CD4-positive, alpha-beta T cell (primary cell): ENCODE measurements at regions not wholly inside any gene's neighbourhood (a gene's known extent, or its start where the extent isn't known, plus 50 kb on each side); places are given as distances from the start of the nearest gene placed in this dataset.

ENCODE experiments used
- ATAC-seq: fragments of 200-7000 bp; cut with Tn5 transposase; one replicate; pipeline ENCODE4 v1.10.0; 2022; ENCODE audit warnings: mild to moderate bottlenecking; ENCODE audit not compliant: poor library complexity
- CTCF ChIA-PET: fragments of 350-600 bp; sonication (Branson Sonifier 250); formaldehyde crosslinking; loops from one replicate; lab custom pipeline; 2021; ENCODE audit warnings: antibody characterized with exemption, inconsistent platforms; lab: Charles Lee
- POLR2A ChIA-PET: fragments of 350-600 bp; sonication (Branson Sonifier 250); formaldehyde crosslinking; loops from one replicate; lab custom pipeline; 2021; ENCODE audit warnings: antibody characterized with exemption, inconsistent platforms; lab: Charles Lee
- DNase-seq, 14 experiments: peaks; one replicate each; pipeline ENCODE4 v3.0.0-alpha.2; 2013 to 2020; ENCODE audit warnings: mixed read lengths in 2 of 14
- H3K27ac ChIP-seq, 2 donors: one replicate each; pipeline versions ENCODE4 v1.5.1 to v1.7.0; 2013; ENCODE audit warnings: low read length in 2 of 2, low read depth in 1 of 2, mild to moderate bottlenecking in 1 of 2
- H3K27me3 ChIP-seq, 2 experiments: 1 replicate in 1 of 2; 2 replicates in 1 of 2; pipeline versions ENCODE4 v1.6.1 to v1.7.0; 2013; ENCODE audit warnings: low read length in 2 of 2, control low read depth in 1 of 2, mild to moderate bottlenecking in 1 of 2, moderate library complexity in 1 of 2; ENCODE audit not compliant: insufficient read depth in 2 of 2, control insufficient read depth in 1 of 2
- H3K36me3 ChIP-seq: one replicate; pipeline ENCODE4 v1.6.1; 2013; ENCODE audit warnings: low read length, control low read depth; ENCODE audit not compliant: insufficient read depth
- H3K4me1 ChIP-seq: one replicate; pipeline ENCODE4 v1.6.1; 2013; ENCODE audit warnings: low read length, control low read depth; ENCODE audit not compliant: insufficient read depth
- H3K4me3 ChIP-seq: one replicate; pipeline ENCODE4 v1.5.1; 2013; ENCODE audit warnings: mild to moderate bottlenecking, low read length, moderate library complexity
- H3K9me3 ChIP-seq, 2 experiments: 1 replicate in 1 of 2; 2 replicates in 1 of 2; pipeline versions ENCODE4 v1.6.1 to v1.7.0; 2013; ENCODE audit warnings: low read length in 2 of 2, mild to moderate bottlenecking in 2 of 2, control low read depth in 1 of 2, moderate library complexity in 1 of 2; ENCODE audit not compliant: control insufficient read depth in 1 of 2, insufficient read depth in 1 of 2
- H3K27ac Mint-ChIP-seq: one replicate; pipeline ENCODE4 v1.8.0; 2020; ENCODE audit warnings: mixed read lengths
- H3K27me3 Mint-ChIP-seq: one replicate; pipeline ENCODE4 v1.8.0; 2021; ENCODE audit warnings: mixed read lengths
- H3K36me3 Mint-ChIP-seq: one replicate; pipeline ENCODE4 v1.8.0; 2021; ENCODE audit warnings: low read depth, mixed read lengths
- H3K4me1 Mint-ChIP-seq: one replicate; pipeline ENCODE4 v1.8.0; 2021; ENCODE audit warnings: low read depth, mixed read lengths
- H3K4me3 Mint-ChIP-seq: one replicate; pipeline ENCODE4 v1.8.0; 2020; ENCODE audit warnings: mild to moderate bottlenecking, mixed read lengths
- H3K9me3 Mint-ChIP-seq: one replicate; pipeline ENCODE4 v1.8.0; 2020; ENCODE audit warnings: mixed read lengths
- CTCF ChIP-seq: fragments of 200-600 bp; IDR thresholded peaks from one replicate; pipeline ENCODE4 v1.8.0; 2022; ENCODE audit warnings: antibody characterized with exemption, mild to moderate bottlenecking
- intact Hi-C, 2 experiments: fragments of 100-400 bp; cut with DNase I in 1 of 2; cut with micrococcal nuclease in 1 of 2; formaldehyde crosslinking; loops; one replicate each; pipeline versions ENCODE4 v1.15.1 to v1.9.0; 2023 to 2025; cut with DNase I, micrococcal nuclease

GRCh38 chr18:29137773-29138495 lies 961.0 kb upstream of the CDH2 start:
- Histone ChIP-seq H3K4me1 (no peaks in the 10 kb centered on the region), H3K27ac (no peak overlapping the region), H3K4me3 (no peak overlapping the region), H3K36me3 (no peaks in the 10 kb centered on the region), H3K9me3 (no peaks in the 10 kb centered on the region), H3K27me3 (no peaks in the 10 kb centered on the region)
- Mint-ChIP-seq H3K4me3 (no peak overlapping the region), H3K27me3 (no peaks in the 10 kb centered on the region), H3K36me3 (no peaks in the 10 kb centered on the region), H3K9me3 (peaks cover 7% of the 10 kb centered on the region), H3K27ac (no peak overlapping the region), H3K4me1 (no peaks in the 10 kb centered on the region)
- ATAC-seq: no peak
- ChIA-PET CTCF (no interaction called here), POLR2A (no interaction called here)
- no peak for DNase-seq
- no peak for TF ChIP-seq CTCF
- intact Hi-C loops: no loop called here

GRCh38 chr18:29123706-29124530 lies 947.0 kb upstream of the CDH2 start:
- H3K4me3 Mint-ChIP-seq: no peak overlapping the region
- POLR2A ChIA-PET: no interaction called here
- DNase-seq (no peak), ATAC-seq (no peak)
- Histone ChIP-seq H3K4me1 (no peaks in the 10 kb centered on the region), H3K27me3 (no peaks in the 10 kb centered on the region), H3K9me3 (no peaks in the 10 kb centered on the region), H3K4me3 (no peak overlapping the region), H3K27ac (no peak overlapping the region), H3K36me3 (no peaks in the 10 kb centered on the region)
- H3K9me3 Mint-ChIP-seq: peaks cover 11% of the 10 kb centered on the region
- H3K4me1 Mint-ChIP-seq: no peaks in the 10 kb centered on the region
- CTCF ChIA-PET: no interaction called here
- no peaks in the 10 kb centered on the region for H3K27me3 Mint-ChIP-seq
- no peaks in the 10 kb centered on the region for H3K36me3 Mint-ChIP-seq
- no peak for TF ChIP-seq CTCF
- intact Hi-C loops: no loop called here
- H3K27ac Mint-ChIP-seq: no peak overlapping the region

GRCh38 chr18:29104671-29105070 lies 927.7 kb upstream of the CDH2 start:
- CTCF ChIA-PET: no interaction called here
- DNase-seq: no peak
- H3K4me3 Mint-ChIP-seq: no peak overlapping the region

More at GRCh38 chr18:29104671-29105070, 927.7 kb upstream of the CDH2 start:
- no peaks in the 10 kb centered on the region for H3K36me3 ChIP-seq
- Mint-ChIP-seq H3K27me3 (no peaks in the 10 kb centered on the region), H3K36me3 (no peaks in the 10 kb centered on the region), H3K4me1 (no peaks in the 10 kb centered on the region), H3K27ac (no peak overlapping the region), H3K9me3 (peaks cover 15% of the 10 kb centered on the region)
- intact Hi-C loops: no loop called here
- no peak overlapping the region for H3K4me3 ChIP-seq
- no peak overlapping the region for H3K27ac ChIP-seq
- no peak for ATAC-seq
- POLR2A ChIA-PET: no interaction called here
- peaks cover 0 to 5% of the 10 kb centered on the region in 2 experiments for H3K9me3 ChIP-seq
- TF ChIP-seq CTCF: no peak
- H3K4me1 ChIP-seq: no peaks in the 10 kb centered on the region
- H3K27me3 ChIP-seq: no peaks in the 10 kb centered on the region
